GM12874 (cell line): ENCODE measurements at regions not wholly inside any gene's neighbourhood (a gene's known extent, or its start where the extent isn't known, plus 50 kb on each side); places are given as distances from the start of the nearest gene placed in this dataset.

Experiments used
- TF ChIP-seq, protein P1 (sequence below): IDR thresholded peaks from 2 replicates; pipeline ENCODE4 v1.5.1; 2011; ENCODE audit warnings: low read depth, mild to moderate bottlenecking, control low read depth, low read length, moderate library complexity; ENCODE audit not compliant: insufficient read depth

DNA sequence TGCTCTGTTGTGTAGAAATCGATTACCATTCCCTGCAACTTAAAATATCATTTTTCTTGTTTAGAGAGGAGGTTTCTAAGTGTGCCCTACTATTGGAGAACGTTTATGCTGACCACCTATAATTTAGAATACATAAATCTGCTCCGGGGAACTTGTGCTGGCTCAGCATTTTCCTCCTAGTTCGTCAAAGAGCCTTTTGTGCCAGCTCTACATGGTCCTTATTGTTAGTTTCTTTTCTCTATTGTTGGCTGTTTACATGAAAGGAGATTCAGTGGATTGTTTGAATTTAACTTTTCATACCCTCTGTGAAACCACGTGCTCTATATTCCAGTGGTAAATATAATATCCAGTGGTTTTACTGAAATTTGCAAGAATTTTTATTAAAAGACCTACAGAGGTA lies 53.4 kb upstream of the ATP8A1 start:
- TF ChIP-seq, protein P1, sequence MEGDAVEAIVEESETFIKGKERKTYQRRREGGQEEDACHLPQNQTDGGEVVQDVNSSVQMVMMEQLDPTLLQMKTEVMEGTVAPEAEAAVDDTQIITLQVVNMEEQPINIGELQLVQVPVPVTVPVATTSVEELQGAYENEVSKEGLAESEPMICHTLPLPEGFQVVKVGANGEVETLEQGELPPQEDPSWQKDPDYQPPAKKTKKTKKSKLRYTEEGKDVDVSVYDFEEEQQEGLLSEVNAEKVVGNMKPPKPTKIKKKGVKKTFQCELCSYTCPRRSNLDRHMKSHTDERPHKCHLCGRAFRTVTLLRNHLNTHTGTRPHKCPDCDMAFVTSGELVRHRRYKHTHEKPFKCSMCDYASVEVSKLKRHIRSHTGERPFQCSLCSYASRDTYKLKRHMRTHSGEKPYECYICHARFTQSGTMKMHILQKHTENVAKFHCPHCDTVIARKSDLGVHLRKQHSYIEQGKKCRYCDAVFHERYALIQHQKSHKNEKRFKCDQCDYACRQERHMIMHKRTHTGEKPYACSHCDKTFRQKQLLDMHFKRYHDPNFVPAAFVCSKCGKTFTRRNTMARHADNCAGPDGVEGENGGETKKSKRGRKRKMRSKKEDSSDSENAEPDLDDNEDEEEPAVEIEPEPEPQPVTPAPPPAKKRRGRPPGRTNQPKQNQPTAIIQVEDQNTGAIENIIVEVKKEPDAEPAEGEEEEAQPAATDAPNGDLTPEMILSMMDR: no peak

DNA sequence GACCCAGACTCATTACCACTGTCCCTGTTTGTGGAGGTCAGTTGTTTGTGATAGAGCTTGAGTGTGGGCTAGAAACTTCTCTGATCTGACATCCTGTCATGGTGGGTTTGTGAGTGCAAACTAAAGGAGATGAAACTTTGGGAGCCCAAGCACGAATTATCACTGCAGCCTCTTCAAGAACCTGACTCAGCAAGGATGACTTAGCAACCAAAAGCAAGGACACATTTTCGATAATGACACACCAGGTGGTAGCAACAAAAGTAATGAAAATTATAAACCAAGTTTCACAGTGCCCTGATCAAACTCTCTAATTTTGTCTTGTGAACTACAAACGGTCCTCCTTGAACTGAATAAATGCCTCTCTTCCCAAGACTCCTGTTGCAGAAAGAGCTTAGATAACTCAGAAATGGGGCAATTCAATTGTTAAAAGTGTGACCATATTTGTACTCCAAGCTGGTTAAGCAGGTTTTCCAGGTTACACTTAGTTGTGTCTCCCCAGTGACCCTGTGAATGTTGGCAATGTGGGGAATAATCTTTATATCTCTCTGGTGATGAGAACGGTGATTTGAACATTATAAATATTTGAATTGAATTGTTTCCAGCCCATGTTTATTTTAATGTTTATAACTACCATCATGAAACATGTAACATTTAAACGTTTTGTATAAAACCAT lies 52.6 kb upstream of the ATP8A1 start:
- TF ChIP-seq, protein P1: no peak

DNA sequence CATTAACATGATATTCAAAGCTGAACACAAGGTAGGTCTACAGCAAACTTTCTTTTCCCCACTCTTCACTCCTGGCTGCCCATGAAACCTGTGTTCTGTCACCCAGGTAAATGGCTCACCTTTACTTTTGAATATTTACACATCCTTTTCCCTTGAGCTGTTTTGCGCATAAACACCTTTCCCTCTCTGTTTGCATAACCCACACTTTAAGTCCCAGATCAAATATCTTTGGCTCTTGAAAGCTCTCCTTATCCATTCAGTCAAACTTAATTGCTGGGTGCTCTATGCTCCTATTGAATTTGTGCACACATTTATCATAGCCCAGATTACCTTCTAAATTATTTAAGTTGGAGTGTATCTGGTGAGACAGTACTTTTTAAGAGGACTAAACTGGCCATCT lies 51.7 kb upstream of the ATP8A1 start:
- TF ChIP-seq, protein P1: no peak
